Memory B cell (primary cell): ENCODE measurements at regions not wholly inside any gene's neighbourhood (a gene's known extent, or its start where the extent isn't known, plus 50 kb on each side); places are given as distances from the start of the nearest gene placed in this dataset.

Experiments
- ATAC-seq: fragments of 150-1000 bp; cut with Tn5 transposase; 2 replicates; pipeline ENCODE4 v1.10.0; 2021; ENCODE audit warnings: low read depth, mild to moderate bottlenecking, moderate library complexity
- DNase-seq, 2 donors: peaks; one replicate each; pipeline ENCODE4 v3.0.0; 2022; ENCODE audit warnings: low spot score in 2 of 2
- H3K27ac Mint-ChIP-seq: one replicate; pipeline ENCODE4 v1.8.0; 2022; ENCODE audit warnings: mild to moderate bottlenecking, moderate library complexity, mixed read lengths
- H3K27me3 Mint-ChIP-seq: one replicate; pipeline ENCODE4 v1.8.0; 2022; ENCODE audit warnings: mixed read lengths
- H3K36me3 Mint-ChIP-seq: one replicate; pipeline ENCODE4 v1.8.0; 2022; ENCODE audit warnings: mild to moderate bottlenecking, mixed read lengths
- H3K4me1 Mint-ChIP-seq: one replicate; pipeline ENCODE4 v1.8.0; 2022; ENCODE audit warnings: mixed read lengths
- H3K4me3 Mint-ChIP-seq: one replicate; pipeline ENCODE4 v1.8.0; 2022; ENCODE audit warnings: mild to moderate bottlenecking, moderate library complexity, mixed read lengths
- H3K9me3 Mint-ChIP-seq: one replicate; pipeline ENCODE4 v1.8.0; 2022; ENCODE audit warnings: mixed read lengths

GRCh38 chr9:118558891-118559290 lies 810.3 kb downstream of the BRINP1 start:
- Mint-ChIP-seq H3K27me3 (no peaks in the 10 kb centered on the region), H3K36me3 (no peaks in the 10 kb centered on the region), H3K9me3 (peaks cover 8% of the 10 kb centered on the region), H3K4me1 (no peaks in the 10 kb centered on the region), H3K4me3 (no peak overlapping the region), H3K27ac (no peak overlapping the region)
- no peak for DNase-seq
- no peak for ATAC-seq

GRCh38 chr9:118561051-118561450 lies 808.2 kb downstream of the BRINP1 start:
- no peaks in the 10 kb centered on the region for H3K36me3 Mint-ChIP-seq
- H3K9me3 Mint-ChIP-seq = peaks cover 5% of the 10 kb centered on the region
- no peak for DNase-seq
- no peak overlapping the region for H3K4me3 Mint-ChIP-seq
- no peak overlapping the region for H3K27ac Mint-ChIP-seq
- ATAC-seq = no peak
- no peaks in the 10 kb centered on the region for H3K27me3 Mint-ChIP-seq
- H3K4me1 Mint-ChIP-seq = no peaks in the 10 kb centered on the region

- H3K4me1 Mint-ChIP-seq = no peaks in the 10 kb centered on the region
- no peak for DNase-seq
Measured at GRCh38 chr9:118563677-118564076, 805.6 kb downstream of the BRINP1 start.

GRCh38 chr9:118567861-118568260 lies 801.4 kb downstream of the BRINP1 start:
- no peaks in the 10 kb centered on the region for H3K36me3 Mint-ChIP-seq
- H3K27ac Mint-ChIP-seq = no peak overlapping the region
- H3K9me3 Mint-ChIP-seq = peaks cover 4% of the 10 kb centered on the region
- H3K27me3 Mint-ChIP-seq = no peaks in the 10 kb centered on the region
- DNase-seq = no peak
- H3K4me3 Mint-ChIP-seq = no peak overlapping the region
- no peaks in the 10 kb centered on the region for H3K4me1 Mint-ChIP-seq
- no peak for ATAC-seq

More at GRCh38 chr9:118563677-118564076, 805.6 kb downstream of the BRINP1 start:
- no peak for ATAC-seq
- Mint-ChIP-seq H3K9me3 (peaks cover under 1% of the 10 kb centered on the region), H3K4me3 (no peak overlapping the region), H3K27ac (no peak overlapping the region), H3K27me3 (no peaks in the 10 kb centered on the region), H3K36me3 (no peaks in the 10 kb centered on the region)

GRCh38 chr9:118568704-118569103 lies 800.5 kb downstream of the BRINP1 start:
- no peaks in the 10 kb centered on the region for H3K36me3 Mint-ChIP-seq
- no peaks in the 10 kb centered on the region for H3K4me1 Mint-ChIP-seq
- DNase-seq = no peak
- no peak overlapping the region for H3K27ac Mint-ChIP-seq
- no peaks in the 10 kb centered on the region for H3K27me3 Mint-ChIP-seq
- no peak for ATAC-seq
- H3K4me3 Mint-ChIP-seq = no peak overlapping the region
- peaks cover 4% of the 10 kb centered on the region for H3K9me3 Mint-ChIP-seq

GRCh38 chr9:118569148-118569547 lies 800.1 kb downstream of the BRINP1 start:
- peaks cover 4% of the 10 kb centered on the region for H3K9me3 Mint-ChIP-seq
- H3K27ac Mint-ChIP-seq = no peak overlapping the region
- H3K36me3 Mint-ChIP-seq = no peaks in the 10 kb centered on the region
- ATAC-seq = no peak
- DNase-seq = no peak
- no peak overlapping the region for H3K4me3 Mint-ChIP-seq
- H3K4me1 Mint-ChIP-seq = no peaks in the 10 kb centered on the region
- H3K27me3 Mint-ChIP-seq = no peaks in the 10 kb centered on the region

- H3K27ac Mint-ChIP-seq = no peak overlapping the region
- no peak overlapping the region for H3K4me3 Mint-ChIP-seq
- H3K9me3 Mint-ChIP-seq = peaks cover 4% of the 10 kb centered on the region
- DNase-seq (no peak), ATAC-seq (no peak)
- H3K4me1 Mint-ChIP-seq = no peaks in the 10 kb centered on the region
- no peaks in the 10 kb centered on the region for H3K36me3 Mint-ChIP-seq
- H3K27me3 Mint-ChIP-seq = no peaks in the 10 kb centered on the region
Measured at GRCh38 chr9:118570066-118570465, 799.2 kb downstream of the BRINP1 start.

GRCh38 chr9:118575341-118576070 lies 793.7 kb downstream of the BRINP1 start:
- DNase-seq (no peak), ATAC-seq (no peak)
- no peak overlapping the region for H3K4me3 Mint-ChIP-seq
- H3K36me3 Mint-ChIP-seq = no peaks in the 10 kb centered on the region
- no peaks in the 10 kb centered on the region for H3K4me1 Mint-ChIP-seq
- H3K27me3 Mint-ChIP-seq = no peaks in the 10 kb centered on the region
- H3K27ac Mint-ChIP-seq = no peak overlapping the region
- peaks cover 6% of the 10 kb centered on the region for H3K9me3 Mint-ChIP-seq

- peaks cover 6% of the 10 kb centered on the region for H3K9me3 Mint-ChIP-seq
- ATAC-seq (no peak), DNase-seq (no peak)
- no peaks in the 10 kb centered on the region for H3K4me1 Mint-ChIP-seq
- no peaks in the 10 kb centered on the region for H3K27me3 Mint-ChIP-seq
- no peaks in the 10 kb centered on the region for H3K36me3 Mint-ChIP-seq
- H3K27ac Mint-ChIP-seq = no peak overlapping the region
- no peak overlapping the region for H3K4me3 Mint-ChIP-seq
Measured at GRCh38 chr9:118577121-118577520, 792.1 kb downstream of the BRINP1 start.

- no peaks in the 10 kb centered on the region for H3K4me1 Mint-ChIP-seq
- no peak for DNase-seq
- H3K4me3 Mint-ChIP-seq = no peak overlapping the region
- H3K9me3 Mint-ChIP-seq = peaks cover 6% of the 10 kb centered on the region
- ATAC-seq = no peak
- H3K27ac Mint-ChIP-seq = no peak overlapping the region
- no peaks in the 10 kb centered on the region for H3K36me3 Mint-ChIP-seq
- H3K27me3 Mint-ChIP-seq = no peaks in the 10 kb centered on the region
Measured at GRCh38 chr9:118578467-118578866, 790.8 kb downstream of the BRINP1 start.

- H3K27ac Mint-ChIP-seq = no peak overlapping the region
- H3K36me3 Mint-ChIP-seq = no peaks in the 10 kb centered on the region
- DNase-seq (no peak), ATAC-seq (no peak)
- no peaks in the 10 kb centered on the region for H3K27me3 Mint-ChIP-seq
- peaks cover 6% of the 10 kb centered on the region for H3K9me3 Mint-ChIP-seq
- no peak overlapping the region for H3K4me3 Mint-ChIP-seq
- H3K4me1 Mint-ChIP-seq = no peaks in the 10 kb centered on the region
Measured at GRCh38 chr9:118583414-118583813, 785.8 kb downstream of the BRINP1 start.

- ATAC-seq (no peak), DNase-seq (no peak)
- no peak overlapping the region for H3K27ac Mint-ChIP-seq
- H3K36me3 Mint-ChIP-seq = no peaks in the 10 kb centered on the region
- peaks cover 6% of the 10 kb centered on the region for H3K9me3 Mint-ChIP-seq
- no peaks in the 10 kb centered on the region for H3K4me1 Mint-ChIP-seq
- H3K4me3 Mint-ChIP-seq = no peak overlapping the region
- H3K27me3 Mint-ChIP-seq = no peaks in the 10 kb centered on the region
Measured at GRCh38 chr9:118586978-118587377, 782.3 kb downstream of the BRINP1 start.

GRCh38 chr9:118594428-118594827 lies 774.8 kb downstream of the BRINP1 start:
- Mint-ChIP-seq H3K36me3 (no peaks in the 10 kb centered on the region), H3K9me3 (no peaks in the 10 kb centered on the region), H3K27ac (no peak overlapping the region), H3K4me1 (no peaks in the 10 kb centered on the region), H3K27me3 (no peaks in the 10 kb centered on the region), H3K4me3 (no peak overlapping the region)
- DNase-seq (no peak), ATAC-seq (no peak)

GRCh38 chr9:118595719-118596305 lies 773.4 kb downstream of the BRINP1 start:
- Mint-ChIP-seq H3K27ac (no peak overlapping the region), H3K27me3 (no peaks in the 10 kb centered on the region), H3K36me3 (no peaks in the 10 kb centered on the region), H3K4me3 (no peak overlapping the region), H3K9me3 (no peaks in the 10 kb centered on the region), H3K4me1 (no peaks in the 10 kb centered on the region)
- ATAC-seq (no peak), DNase-seq (no peak)
